A549 (cell line): ENCODE measurements at regions not wholly inside any gene's neighbourhood (a gene's known extent, or its start where the extent isn't known, plus 50 kb on each side); places are given as distances from the start of the nearest gene placed in this dataset.

Experiments
- ATAC-seq, 2 experiments: fragments of 200-7000 bp in 1 of 2; fragments of >200 bp in 1 of 2; cut with Nextera tagmentation in 1 of 2; cut with Tn5 transposase in 1 of 2; 3 replicates each; pipeline versions ENCODE4 v1.8.0 to v1.9.1; 2018 to 2020; ENCODE audit warnings: mild to moderate bottlenecking in 1 of 2, moderate library complexity in 1 of 2
- CTCF ChIA-PET: fragments of 300-600 bp; sonication (Branson Sonifier 250); formaldehyde crosslinking; extraction: SDS; loops from one replicate; lab custom pipeline; 2021; ENCODE audit warnings: antibody characterized with exemption, inconsistent platforms; lab: Yijun Ruan, JAX
- POLR2A ChIA-PET: fragments of 350-600 bp; formaldehyde crosslinking; extraction: SDS; loops from one replicate; lab custom pipeline; 2021; ENCODE audit warnings: antibody characterized with exemption, inconsistent platforms; lab: Yijun Ruan, JAX
- DNase-seq, 2 experiments: peaks; one replicate each; pipeline versions ENCODE4 v3.0.0 to v3.0.0-alpha.2; 2011 to 2016; ENCODE audit warnings: low read depth in 1 of 2, low spot score in 1 of 2
- FAIRE-seq: peaks from 2 replicates; lab custom pipeline; 2011; peaks lifted over from hg19 to GRCh38; lab: Jason Lieb, UNC
- H3K27ac ChIP-seq, 2 experiments: fragments of >200 bp; sonication (Bioruptor Twin); formaldehyde crosslinking; 3 replicates each; pipeline ENCODE4 v1.5.1; 2016 to 2017
- H3K4me1 ChIP-seq: fragments of >200 bp; sonication (Bioruptor Twin); formaldehyde crosslinking; 3 replicates; pipeline ENCODE4 v1.6.1; 2016
- H3K4me2 ChIP-seq: fragments of >200 bp; sonication (Bioruptor Twin); formaldehyde crosslinking; 3 replicates; pipeline ENCODE4 v1.6.1; 2016
- H3K4me3 ChIP-seq: fragments of >200 bp; sonication (Bioruptor Twin); formaldehyde crosslinking; 3 replicates; pipeline ENCODE4 v1.5.1; 2016
- H3K9me3 ChIP-seq: fragments of >200 bp; sonication (Bioruptor Twin); formaldehyde crosslinking; 3 replicates; pipeline ENCODE4 v1.6.1; 2016
- BHLHE40 ChIP-seq: IDR thresholded peaks from 2 replicates; pipeline ENCODE4 v1.6.1; 2012; ENCODE audit warnings: low read depth, low read length, inconsistent platforms
- CBX2 ChIP-seq: fragments of 200-600 bp; sonication (generic); IDR thresholded peaks from 2 replicates; pipeline ENCODE4 v1.6.1; 2016; ENCODE audit warnings: low read depth, mild to moderate bottlenecking, borderline replicate concordance
- CEBPB ChIP-seq, 2 experiments: fragments of >200 bp in 1 of 2; sonication (Bioruptor Twin) in 1 of 2; formaldehyde crosslinking in 1 of 2; IDR thresholded peaks; 2 replicates each; pipeline ENCODE4 v1.6.1; 2012 to 2016
- FOSL2 ChIP-seq, 2 experiments: fragments of 450-650 bp in 1 of 2; fragments of >200 bp in 1 of 2; sonication (Bioruptor Twin) in 1 of 2; formaldehyde crosslinking; IDR thresholded peaks; 2 replicates each; pipeline versions ENCODE4 v1.5.0 to v1.6.1; 2016 to 2020; ENCODE audit warnings: mild to moderate bottlenecking in 1 of 2, moderate library complexity in 1 of 2
- GATA3 ChIP-seq: IDR thresholded peaks from 2 replicates; pipeline ENCODE4 v1.6.1; 2012; ENCODE audit warnings: borderline replicate concordance
- HOXA7 ChIP-seq: fragments of 250-450 bp; sonication (Bioruptor Pico); IDR thresholded peaks from 2 replicates; pipeline ENCODE4 v1.5.0; 2020; ENCODE audit warnings: mild to moderate bottlenecking, moderate library complexity
- HOXB13 ChIP-seq: fragments of 250-450 bp; sonication (Bioruptor Pico); IDR thresholded peaks from 2 replicates; pipeline ENCODE4 v1.5.0; 2020; ENCODE audit warnings: low read depth, mild to moderate bottlenecking, moderate library complexity
- JUN ChIP-seq, 2 experiments: fragments of >200 bp; sonication (Bioruptor Twin); formaldehyde crosslinking; IDR thresholded peaks; 2 replicates in 1 of 2; 3 replicates in 1 of 2; pipeline ENCODE4 v1.6.1; 2016 to 2017
- MAZ ChIP-seq: fragments of 150-350 bp; IDR thresholded peaks from 2 replicates; pipeline ENCODE4 v1.6.1; 2014; ENCODE audit warnings: antibody characterized with exemption, low read depth, low read length, borderline replicate concordance
- NR3C1 ChIP-seq: fragments of >200 bp; sonication (Bioruptor Twin); formaldehyde crosslinking; IDR thresholded peaks from 3 replicates; pipeline ENCODE4 v1.6.1; 2017
- POLR2AphosphoS2 ChIP-seq: conservative IDR thresholded peaks from 2 replicates; pipeline ENCODE4 v1.6.1; 2012; ENCODE audit warnings: low read length, improper control_type of control experiment, inconsistent platforms
- RCOR1 ChIP-seq: fragments of 150-350 bp; IDR thresholded peaks from 2 replicates; pipeline ENCODE4 v1.6.1; 2014; ENCODE audit warnings: antibody characterized with exemption, low read length, low read depth
- SMC3 ChIP-seq: fragments of >200 bp; sonication (Bioruptor Twin); formaldehyde crosslinking; IDR thresholded peaks from 3 replicates; pipeline ENCODE4 v1.6.1; 2018; ENCODE audit warnings: inconsistent platforms
- TP53 ChIP-seq: fragments of 250-450 bp; sonication (Bioruptor Pico); IDR thresholded peaks from 2 replicates; pipeline ENCODE4 v1.5.0; 2021; ENCODE audit warnings: mild to moderate bottlenecking, moderate library complexity
- ZC3H11A ChIP-seq: fragments of 450-650 bp; IDR thresholded peaks from 2 replicates; pipeline ENCODE4 v1.6.1; 2014; ENCODE audit warnings: antibody characterized with exemption, mild to moderate bottlenecking
- WGBS: methylation state at CpG from one replicate; pipeline ENCODE4 v1.1.6; 2017; ENCODE audit errors: missing lambda C conversion rate; 5-methylcytosine and 5-hydroxymethylcytosine counted together
- TF ChIP-seq, protein P1 (sequence below): fragments of >200 bp; sonication (Bioruptor Twin); formaldehyde crosslinking; IDR thresholded peaks from 3 replicates; pipeline ENCODE4 v1.6.1; 2016
- TF ChIP-seq, protein P2 (sequence below): fragments of 200-600 bp; sonication (generic); IDR thresholded peaks from 2 replicates; pipeline ENCODE4 v1.6.1; 2016; ENCODE audit warnings: antibody characterized with exemption, mild to moderate bottlenecking, moderate library complexity
- TF ChIP-seq, protein P3 (sequence below): fragments of 250-450 bp; sonication (Bioruptor Pico); IDR thresholded peaks from 2 replicates; pipeline ENCODE4 v1.5.0; 2020; ENCODE audit warnings: low read depth, mild to moderate bottlenecking, moderate library complexity
- TF ChIP-seq, protein P4 (sequence below): fragments of >200 bp; sonication (Bioruptor Twin); formaldehyde crosslinking; IDR thresholded peaks from 3 replicates; pipeline ENCODE4 v1.5.1; 2016

DNA sequence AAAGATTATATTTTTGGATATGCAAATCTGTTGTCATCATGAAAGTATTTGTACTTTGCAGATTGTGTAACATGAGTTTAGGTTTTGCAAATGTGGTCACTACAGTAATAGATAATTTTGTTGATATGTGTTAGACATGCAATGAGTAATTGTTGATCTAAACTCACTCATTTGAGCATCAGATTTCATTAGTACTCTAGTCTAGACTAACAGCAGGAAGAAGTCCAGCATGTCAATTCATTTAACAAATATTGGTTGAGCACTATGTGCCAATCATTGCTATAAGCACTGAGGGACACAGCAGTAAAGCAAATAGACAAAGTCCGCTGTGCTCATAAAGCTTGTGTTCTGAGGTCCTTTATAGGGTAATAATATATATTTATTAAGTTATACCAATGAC lies 350.0 kb downstream of the USP25 start:
- no peak overlapping the region for H3K4me3 ChIP-seq
- FAIRE-seq: no peak
- H3K4me1 ChIP-seq: peaks cover 12% of the 10 kb centered on the region; the same call in 2 of the 3 replicates
- peak in 1 of 2 experiments; percentile 38 for DNase-seq
- peak overlapping the region; percentile 29 for H3K4me2 ChIP-seq
- 15% methylated on average over 1 of the region's 1 CpG for WGBS
- no peaks in the 10 kb centered on the region for H3K9me3 ChIP-seq
- ChIA-PET CTCF (no interaction called here), POLR2A (no interaction called here)
- peak in 1 of 2 experiments; percentile 55; a peak in 3 of 6 replicates for ATAC-seq
- no peak overlapping the region for H3K27ac ChIP-seq
- no peak for TF ChIP-seq TP53
- TF ChIP-seq CEBPB (IDR thresholded peaks at IDR 0.05): peak in 1 of 2 experiments; percentile 45; a peak in 2 of 4 replicates
- TF ChIP-seq, protein P1, sequence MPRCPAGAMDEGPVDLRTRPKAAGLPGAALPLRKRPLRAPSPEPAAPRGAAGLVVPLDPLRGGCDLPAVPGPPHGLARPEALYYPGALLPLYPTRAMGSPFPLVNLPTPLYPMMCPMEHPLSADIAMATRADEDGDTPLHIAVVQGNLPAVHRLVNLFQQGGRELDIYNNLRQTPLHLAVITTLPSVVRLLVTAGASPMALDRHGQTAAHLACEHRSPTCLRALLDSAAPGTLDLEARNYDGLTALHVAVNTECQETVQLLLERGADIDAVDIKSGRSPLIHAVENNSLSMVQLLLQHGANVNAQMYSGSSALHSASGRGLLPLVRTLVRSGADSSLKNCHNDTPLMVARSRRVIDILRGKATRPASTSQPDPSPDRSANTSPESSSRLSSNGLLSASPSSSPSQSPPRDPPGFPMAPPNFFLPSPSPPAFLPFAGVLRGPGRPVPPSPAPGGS: no peak
- no peak for TF ChIP-seq HOXA7 (CRISPR knock-in tag)
- no peak for TF ChIP-seq ZC3H11A
- no peak for TF ChIP-seq FOSL2 (IDR thresholded peaks at IDR 0.05)
- TF ChIP-seq FOSL2 (CRISPR knock-in tag; IDR thresholded peaks at IDR 0.05): peak; percentile 36; the same call in 1 of the 2 replicates
- TF ChIP-seq, protein P2, sequence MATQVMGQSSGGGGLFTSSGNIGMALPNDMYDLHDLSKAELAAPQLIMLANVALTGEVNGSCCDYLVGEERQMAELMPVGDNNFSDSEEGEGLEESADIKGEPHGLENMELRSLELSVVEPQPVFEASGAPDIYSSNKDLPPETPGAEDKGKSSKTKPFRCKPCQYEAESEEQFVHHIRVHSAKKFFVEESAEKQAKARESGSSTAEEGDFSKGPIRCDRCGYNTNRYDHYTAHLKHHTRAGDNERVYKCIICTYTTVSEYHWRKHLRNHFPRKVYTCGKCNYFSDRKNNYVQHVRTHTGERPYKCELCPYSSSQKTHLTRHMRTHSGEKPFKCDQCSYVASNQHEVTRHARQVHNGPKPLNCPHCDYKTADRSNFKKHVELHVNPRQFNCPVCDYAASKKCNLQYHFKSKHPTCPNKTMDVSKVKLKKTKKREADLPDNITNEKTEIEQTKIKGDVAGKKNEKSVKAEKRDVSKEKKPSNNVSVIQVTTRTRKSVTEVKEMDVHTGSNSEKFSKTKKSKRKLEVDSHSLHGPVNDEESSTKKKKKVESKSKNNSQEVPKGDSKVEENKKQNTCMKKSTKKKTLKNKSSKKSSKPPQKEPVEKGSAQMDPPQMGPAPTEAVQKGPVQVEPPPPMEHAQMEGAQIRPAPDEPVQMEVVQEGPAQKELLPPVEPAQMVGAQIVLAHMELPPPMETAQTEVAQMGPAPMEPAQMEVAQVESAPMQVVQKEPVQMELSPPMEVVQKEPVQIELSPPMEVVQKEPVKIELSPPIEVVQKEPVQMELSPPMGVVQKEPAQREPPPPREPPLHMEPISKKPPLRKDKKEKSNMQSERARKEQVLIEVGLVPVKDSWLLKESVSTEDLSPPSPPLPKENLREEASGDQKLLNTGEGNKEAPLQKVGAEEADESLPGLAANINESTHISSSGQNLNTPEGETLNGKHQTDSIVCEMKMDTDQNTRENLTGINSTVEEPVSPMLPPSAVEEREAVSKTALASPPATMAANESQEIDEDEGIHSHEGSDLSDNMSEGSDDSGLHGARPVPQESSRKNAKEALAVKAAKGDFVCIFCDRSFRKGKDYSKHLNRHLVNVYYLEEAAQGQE: no peak
- TF ChIP-seq JUN (IDR thresholded peaks at IDR 0.05): no peak
- no peak for TF ChIP-seq CBX2

DNA sequence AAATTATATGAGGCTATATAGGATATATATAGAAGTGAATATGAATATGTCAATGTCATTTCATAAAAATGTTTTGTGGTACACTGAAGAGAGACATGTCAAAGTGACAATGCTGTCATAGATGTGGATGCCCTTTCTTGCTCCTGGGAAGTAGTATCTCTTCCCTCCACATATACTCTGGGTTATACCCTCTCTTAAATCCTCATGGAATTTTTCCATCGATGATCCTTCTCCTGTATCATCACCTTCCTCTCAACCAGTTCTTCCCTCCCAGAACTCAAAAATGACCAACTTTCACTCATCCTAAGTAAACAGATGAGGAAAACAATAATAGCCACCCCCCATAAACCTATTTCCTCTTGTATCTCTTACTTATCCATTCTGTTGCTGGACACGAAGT lies 351.5 kb downstream of the USP25 start:
- CTCF ChIA-PET: interaction anchor here (0.7 to 2.6 kb wide), 7 partner anchors 11 to 314 kb away, joined by 3 to 28 read pairs (median 3); no protein-coding TSS in a partner anchor
- no peak for FAIRE-seq
- no peak for TF ChIP-seq NR3C1
- TF ChIP-seq, protein P3, sequence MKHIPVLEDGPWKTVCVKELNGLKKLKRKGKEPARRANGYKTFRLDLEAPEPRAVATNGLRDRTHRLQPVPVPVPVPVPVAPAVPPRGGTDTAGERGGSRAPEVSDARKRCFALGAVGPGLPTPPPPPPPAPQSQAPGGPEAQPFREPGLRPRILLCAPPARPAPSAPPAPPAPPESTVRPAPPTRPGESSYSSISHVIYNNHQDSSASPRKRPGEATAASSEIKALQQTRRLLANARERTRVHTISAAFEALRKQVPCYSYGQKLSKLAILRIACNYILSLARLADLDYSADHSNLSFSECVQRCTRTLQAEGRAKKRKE: no peak
- no peak for TF ChIP-seq SMC3
- TF ChIP-seq HOXB13 (CRISPR knock-in tag): no peak
- no peak for TF ChIP-seq POLR2AphosphoS2
- TF ChIP-seq MAZ: no peak
- TF ChIP-seq, protein P4, sequence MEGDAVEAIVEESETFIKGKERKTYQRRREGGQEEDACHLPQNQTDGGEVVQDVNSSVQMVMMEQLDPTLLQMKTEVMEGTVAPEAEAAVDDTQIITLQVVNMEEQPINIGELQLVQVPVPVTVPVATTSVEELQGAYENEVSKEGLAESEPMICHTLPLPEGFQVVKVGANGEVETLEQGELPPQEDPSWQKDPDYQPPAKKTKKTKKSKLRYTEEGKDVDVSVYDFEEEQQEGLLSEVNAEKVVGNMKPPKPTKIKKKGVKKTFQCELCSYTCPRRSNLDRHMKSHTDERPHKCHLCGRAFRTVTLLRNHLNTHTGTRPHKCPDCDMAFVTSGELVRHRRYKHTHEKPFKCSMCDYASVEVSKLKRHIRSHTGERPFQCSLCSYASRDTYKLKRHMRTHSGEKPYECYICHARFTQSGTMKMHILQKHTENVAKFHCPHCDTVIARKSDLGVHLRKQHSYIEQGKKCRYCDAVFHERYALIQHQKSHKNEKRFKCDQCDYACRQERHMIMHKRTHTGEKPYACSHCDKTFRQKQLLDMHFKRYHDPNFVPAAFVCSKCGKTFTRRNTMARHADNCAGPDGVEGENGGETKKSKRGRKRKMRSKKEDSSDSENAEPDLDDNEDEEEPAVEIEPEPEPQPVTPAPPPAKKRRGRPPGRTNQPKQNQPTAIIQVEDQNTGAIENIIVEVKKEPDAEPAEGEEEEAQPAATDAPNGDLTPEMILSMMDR: no peak
- no peak for TF ChIP-seq BHLHE40
- no peak for TF ChIP-seq GATA3
- TF ChIP-seq RCOR1: no peak
- no peak for TF ChIP-seq HOXA7 (CRISPR knock-in tag)
- no peak overlapping the region for H3K4me2 ChIP-seq
- no peak overlapping the region for H3K27ac ChIP-seq
- no peak for DNase-seq
- no peak overlapping the region for H3K4me3 ChIP-seq
- H3K4me1 ChIP-seq: peaks cover 12% of the 10 kb centered on the region; the same call in 2 of the 3 replicates
- WGBS: 73% methylated on average over 2 of the region's 2 CpGs
- POLR2A ChIA-PET: interaction anchor here (0.6 to 1.6 kb wide), 2 partner anchors 36 to 113 kb away, joined by 4 to 7 read pairs; no protein-coding TSS in a partner anchor
- ATAC-seq: no peak
- no peaks in the 10 kb centered on the region for H3K9me3 ChIP-seq
